DOHH2 (cell line): ENCODE measurements at regions not wholly inside any gene's neighbourhood (a gene's known extent, or its start where the extent isn't known, plus 50 kb on each side); places are given as distances from the start of the nearest gene placed in this dataset.

Source experiments
- CTCF ChIP-seq: fragments of 200-600 bp; sonication (generic); IDR thresholded peaks from one replicate; pipeline ENCODE4 v1.5.1; 2014; ENCODE audit warnings: antibody characterized with exemption, mild to moderate bottlenecking, low read depth, low read length; ENCODE audit not compliant: poor library complexity, severe bottlenecking
- EZH2phosphoT487 ChIP-seq: fragments of 200-600 bp; sonication (generic); IDR thresholded peaks from 2 replicates; pipeline ENCODE4 v1.6.1; 2017; ENCODE audit warnings: borderline replicate concordance, mild to moderate bottlenecking, antibody characterized with exemption, low read length, moderate library complexity, mixed read lengths

GRCh38 chr12:3375326-3375725 is 115.7 kb upstream of the PRMT8 start:
- TF ChIP-seq CTCF (no peak), EZH2phosphoT487 (no peak)
